Fibroblast of gingiva (primary cell): ENCODE measurements at regions not wholly inside any gene's neighbourhood (a gene's known extent, or its start where the extent isn't known, plus 50 kb on each side); places are given as distances from the start of the nearest gene placed in this dataset.

Source experiments
- DNase-seq: peaks from one replicate; pipeline ENCODE4 v3.0.0-alpha.2; 2011; ENCODE audit warnings: low read depth

GRCh38 chr7:1321411-1322239 lies 89.0 kb downstream of the UNCX start:
- no peak for DNase-seq

GRCh38 chr7:1322240-1323110 lies 89.8 kb downstream of the UNCX start:
- no peak for DNase-seq

- no peak for DNase-seq
Measured at GRCh38 chr7:1323178-1324027, 90.7 kb downstream of the UNCX start.

- DNase-seq: no peak
Measured at GRCh38 chr7:1324028-1324900, 91.6 kb downstream of the UNCX start.

- DNase-seq: no peak
Measured at GRCh38 chr7:1325246-1325645, 92.6 kb downstream of the UNCX start.

- no peak for DNase-seq
Measured at GRCh38 chr7:1325646-1326510, 93.2 kb downstream of the UNCX start.

DNA sequence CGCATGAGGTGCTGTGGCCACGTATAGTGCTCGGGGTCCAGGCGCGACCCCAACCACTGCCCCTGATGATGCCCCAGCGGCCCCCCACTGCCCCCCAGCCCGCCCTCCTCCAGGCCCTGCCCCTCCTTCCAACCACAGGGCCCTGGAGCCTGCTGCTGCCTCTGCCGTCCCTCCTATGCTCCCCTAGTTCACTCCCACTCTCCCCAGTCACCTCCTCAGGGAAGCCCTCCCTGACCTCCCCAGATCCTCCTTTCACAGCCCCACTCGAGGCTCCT lies 93.8 kb downstream of the UNCX start:
- no peak for DNase-seq

DNA sequence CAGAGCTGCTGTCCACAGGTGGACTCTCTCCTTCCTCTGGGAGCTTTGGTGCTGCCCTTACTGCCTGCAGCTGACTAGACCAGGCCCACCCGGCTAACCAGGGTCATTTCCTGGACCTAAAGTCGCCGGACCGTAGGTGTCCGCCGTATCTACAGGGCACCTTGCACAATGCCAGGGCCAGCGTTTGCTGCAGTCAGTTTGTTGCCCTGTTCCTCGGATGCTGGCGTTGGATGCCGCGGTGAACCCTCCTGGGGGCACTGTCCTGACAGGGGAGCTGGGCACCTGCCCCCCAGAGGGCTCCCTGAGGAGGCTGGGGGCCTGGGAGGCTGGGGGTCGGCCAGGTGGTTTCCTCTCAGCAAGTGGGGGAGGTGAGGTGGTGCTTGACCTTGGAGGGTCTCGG lies 96.6 kb downstream of the UNCX start:
- no peak for DNase-seq

GRCh38 chr7:1329966-1330800 lies 97.5 kb downstream of the UNCX start:
- no peak for DNase-seq

- no peak for DNase-seq
Measured at GRCh38 chr7:1330801-1331425, 98.2 kb downstream of the UNCX start.

DNA sequence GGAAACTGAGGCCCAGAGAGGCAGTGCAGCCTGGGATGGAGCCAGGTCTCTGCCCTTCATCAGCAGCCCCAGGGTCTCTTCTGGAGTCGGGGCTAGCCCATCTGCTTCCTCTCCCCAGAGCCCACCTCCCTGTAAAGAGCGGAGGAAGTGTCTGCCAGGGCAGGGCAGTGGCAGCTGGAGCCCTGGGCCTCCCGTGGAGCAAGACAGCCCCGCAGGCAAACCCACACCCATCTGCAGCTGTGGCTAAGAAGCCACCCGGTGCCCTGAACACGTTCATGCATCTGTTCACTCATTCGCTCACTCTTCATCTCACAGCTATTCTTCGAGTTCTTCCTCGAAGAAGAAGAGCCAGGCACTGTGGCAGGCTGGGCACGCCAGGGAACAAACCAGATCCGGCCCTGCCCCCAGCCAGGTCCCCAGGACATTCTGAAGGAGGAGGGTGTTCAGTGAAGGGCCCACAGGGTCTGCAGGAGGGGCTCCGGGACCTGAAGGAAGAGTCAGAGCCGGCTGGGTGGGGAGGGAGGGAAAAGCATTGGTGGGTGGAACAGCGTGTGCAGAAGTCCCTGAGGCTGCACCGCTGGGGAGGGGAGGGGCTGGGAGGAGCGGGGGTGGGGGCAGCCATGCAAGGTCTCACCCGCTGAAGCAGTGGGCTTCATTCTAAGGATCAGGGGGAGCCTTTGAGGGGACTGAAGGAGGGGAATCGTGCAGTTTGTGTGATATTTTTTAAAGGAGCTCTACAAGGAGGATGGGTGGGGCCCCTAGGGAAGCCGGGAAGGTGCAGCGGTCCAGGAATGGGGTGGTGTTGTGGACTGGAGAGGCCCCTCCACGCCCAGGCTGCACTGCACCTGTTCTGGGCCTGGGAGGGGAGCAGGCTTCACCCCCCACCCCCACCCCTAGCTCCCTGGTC lies 99.1 kb downstream of the UNCX start:
- no peak for DNase-seq

- no peak for DNase-seq
Measured at GRCh38 chr7:1336509-1336908, 103.8 kb downstream of the UNCX start.

DNA sequence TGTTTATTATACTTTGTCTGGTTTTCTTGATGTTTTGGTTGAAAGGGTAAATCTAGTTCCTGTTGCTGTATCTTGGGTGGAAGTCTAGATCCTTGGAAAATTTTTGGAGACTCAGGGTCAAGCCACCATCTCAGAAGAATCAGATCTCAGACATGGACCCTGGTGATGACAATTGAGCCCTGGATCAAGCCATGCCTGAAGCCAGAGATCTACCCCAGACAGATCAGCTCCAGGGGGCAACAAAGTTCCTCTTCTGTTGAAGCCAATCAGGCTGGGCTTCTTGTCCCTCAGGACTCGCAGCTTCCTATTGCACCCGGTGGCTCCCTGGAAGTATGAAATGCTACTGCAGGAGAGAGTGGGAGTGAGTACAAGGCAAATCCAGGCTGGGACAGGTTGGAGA lies 106.9 kb downstream of the UNCX start:
- no peak for DNase-seq

- no peak for DNase-seq
Measured at GRCh38 chr7:1340031-1340430, 107.4 kb downstream of the UNCX start.

DNA sequence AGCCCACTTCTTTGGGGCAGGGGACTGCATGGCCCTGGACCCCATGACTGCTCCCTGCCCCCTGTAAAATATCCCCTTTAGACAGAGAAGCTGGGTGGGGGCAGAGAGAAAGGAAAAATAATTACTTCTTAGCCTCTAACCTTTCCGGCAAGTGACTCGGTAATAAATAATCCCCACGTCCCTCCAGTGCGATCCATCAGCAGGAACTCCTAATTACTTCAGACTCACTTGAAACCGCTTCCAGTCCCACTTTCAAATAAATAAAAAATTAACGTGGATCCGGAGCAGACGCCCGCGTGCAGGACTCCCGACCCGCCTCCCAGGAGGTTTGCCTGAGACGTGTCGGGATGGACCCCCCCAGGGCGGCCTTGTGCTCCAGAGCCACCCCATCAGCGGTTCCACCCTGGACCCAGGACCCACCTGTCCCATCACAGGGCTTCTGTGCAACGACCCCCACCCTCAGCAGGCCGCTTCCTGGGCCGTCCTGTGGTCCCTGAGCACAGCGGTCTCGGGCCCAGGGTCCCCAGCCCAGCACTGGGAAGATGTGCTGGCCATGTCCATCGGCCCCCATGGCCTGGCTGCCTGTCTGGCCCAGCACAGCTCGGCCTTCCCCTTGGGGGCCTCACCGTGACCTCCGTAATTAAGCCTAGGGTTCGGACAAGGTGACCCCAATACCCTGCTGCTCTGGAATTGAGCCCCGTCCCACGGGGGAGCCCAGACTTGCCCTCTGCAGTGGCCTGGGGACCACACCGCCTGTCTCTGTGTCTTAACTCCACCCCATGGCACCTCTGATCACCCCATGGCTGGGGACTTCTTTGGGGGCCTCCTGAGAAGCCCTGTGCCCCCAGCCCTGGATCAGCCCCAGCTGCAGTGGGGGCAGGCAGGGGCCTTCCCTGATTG lies 108.0 kb downstream of the UNCX start:
- DNase-seq: no peak

- no peak for DNase-seq
Measured at GRCh38 chr7:1341361-1342089, 108.9 kb downstream of the UNCX start.
